ENCODE measurements at regions not wholly inside any gene's neighbourhood (a gene's known extent, or its start where the extent isn't known, plus 50 kb on each side); places are given as distances from the start of the nearest gene placed in this dataset.
"Not testable (repeated sequence)": the region's sequence is repeated elsewhere in the genome, so short reads cannot be mapped to it uniquely, and the experiment has no call there.

DNA sequence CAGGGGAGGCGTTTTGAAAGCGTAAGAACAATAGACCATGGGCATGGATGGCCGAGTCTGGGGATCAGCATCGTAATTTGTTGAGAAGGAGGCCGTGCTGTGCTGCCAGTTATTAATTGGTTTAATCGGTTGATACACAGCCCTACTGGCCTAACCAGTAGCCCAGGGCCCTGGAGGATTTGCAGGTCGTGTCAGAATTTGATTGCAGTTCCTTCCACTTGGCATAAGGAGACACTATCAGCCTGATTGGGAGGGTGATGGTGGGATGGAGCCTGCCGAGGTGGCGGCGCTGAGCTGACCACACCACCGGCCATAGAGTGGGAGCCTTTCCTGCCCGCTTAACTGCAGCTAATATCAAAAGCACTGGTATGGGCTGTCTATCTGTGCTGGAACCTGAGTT lies 133.4 kb downstream of the POTEH start:
- FAIRE-seq; DNase-seq (ENCODE audit: insufficient read length, low spot score): not testable (repeated sequence)

DNA sequence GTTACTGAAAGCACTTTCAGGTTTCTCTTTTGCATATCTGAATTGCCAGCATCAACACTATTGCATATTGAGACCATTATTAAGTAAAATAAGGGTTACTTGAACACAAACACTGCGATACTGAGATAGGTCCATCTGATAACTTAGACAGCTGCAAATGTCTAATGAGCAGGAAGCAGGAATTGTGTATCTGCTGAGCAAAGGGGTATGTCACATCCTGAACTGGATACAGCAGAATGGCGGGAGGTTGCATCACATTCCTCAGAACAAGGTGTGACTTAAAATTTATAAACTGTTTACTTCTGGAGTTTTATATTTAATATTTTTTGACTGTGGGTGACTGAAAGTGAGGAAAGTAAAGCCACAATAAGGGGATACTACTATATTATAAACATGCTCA lies 142.4 kb downstream of the POTEH start:
- FAIRE-seq; DNase-seq (ENCODE audit: insufficient read length, low spot score): not testable (repeated sequence)

DNA sequence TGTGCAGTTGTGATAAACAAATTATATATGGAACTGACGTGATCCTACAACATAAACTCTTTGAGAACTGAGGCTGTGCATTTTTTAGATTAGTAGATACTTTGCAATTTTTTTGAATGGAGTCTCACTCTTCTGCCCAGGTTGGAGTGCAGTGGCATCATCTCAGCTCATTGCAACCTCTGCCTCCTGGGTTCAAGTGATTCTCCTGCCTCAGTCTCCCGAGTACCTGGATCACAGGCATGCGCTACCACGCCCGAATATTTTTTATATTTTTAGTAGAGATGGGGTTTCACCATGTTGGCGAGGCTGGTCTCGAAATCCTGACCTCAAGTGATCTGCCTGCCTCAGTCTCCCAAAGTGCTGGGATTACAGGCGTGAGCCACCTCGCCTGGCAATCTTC lies 145.9 kb downstream of the POTEH start:
- FAIRE-seq: not testable (repeated sequence)

GRCh38 chr22:15849772-15850171 lies 159.9 kb downstream of the POTEH start:
- not testable (repeated sequence) for DNase-seq (ENCODE audit: insufficient read length, low spot score); FAIRE-seq

More for the DNA sequence above, 145.9 kb downstream of the POTEH start:
- DNase-seq (ENCODE audit: insufficient read length, low spot score): not testable (repeated sequence)

DNA sequence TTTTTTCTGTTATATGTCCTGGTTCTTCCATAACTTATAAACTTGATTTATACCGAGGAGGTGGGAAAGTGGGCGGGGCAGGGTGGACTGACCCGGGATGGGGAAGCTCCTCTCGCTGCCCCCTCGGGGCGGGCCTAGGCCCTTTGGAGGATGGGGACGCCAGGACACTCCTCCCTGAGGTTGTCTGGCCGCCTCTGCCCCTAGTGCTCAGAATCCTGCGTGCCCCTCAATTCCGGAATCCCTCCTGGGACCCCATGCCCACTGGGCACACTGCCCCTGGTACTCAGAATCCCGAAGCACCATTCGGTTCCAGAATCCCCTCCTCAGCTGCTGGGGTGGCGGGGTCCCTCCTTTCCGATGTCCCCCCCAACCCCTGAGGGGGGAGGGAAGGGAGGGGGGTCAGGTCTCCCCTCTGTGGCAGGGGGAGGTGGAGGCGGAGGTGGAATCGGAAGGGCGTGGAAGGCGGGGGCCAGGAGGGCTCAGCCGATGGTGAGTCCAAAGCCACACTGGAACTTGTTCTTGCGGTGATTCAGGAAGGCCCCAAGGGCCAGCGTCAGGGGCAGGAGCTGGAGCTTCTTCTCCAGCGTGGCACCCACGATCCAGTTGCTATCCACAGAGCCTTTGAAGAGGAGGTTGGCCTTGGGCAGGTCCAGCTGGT lies 164.0 kb downstream of the POTEH start:
- not testable (repeated sequence) for FAIRE-seq; DNase-seq (ENCODE audit: insufficient read length, low spot score)

GRCh38 chr22:15854421-15854820 lies 164.6 kb downstream of the POTEH start:
- not testable (repeated sequence) for FAIRE-seq; DNase-seq (ENCODE audit: insufficient read length, low spot score)

DNA sequence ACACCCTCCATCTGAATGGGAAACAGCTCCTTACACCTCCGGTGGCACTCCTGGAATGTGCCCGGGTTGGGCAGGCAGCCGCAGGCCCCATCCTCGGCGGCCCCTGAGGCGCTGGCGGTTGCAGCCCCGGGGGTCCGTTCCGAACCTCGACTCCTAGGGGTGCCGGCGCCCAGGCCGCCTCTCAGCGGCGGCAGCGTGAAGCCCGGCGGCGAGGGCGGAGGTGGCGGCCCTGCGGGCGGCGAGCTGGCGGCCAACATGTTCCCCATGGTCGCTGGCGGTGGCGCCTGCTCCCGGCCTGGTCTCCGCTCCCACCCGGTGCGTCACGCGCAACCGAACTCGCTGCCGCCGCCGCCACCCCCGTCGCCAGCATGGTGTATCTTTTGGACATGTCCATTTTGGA lies 165.2 kb downstream of the POTEH start:
- not testable (repeated sequence) for DNase-seq (ENCODE audit: insufficient read length, low spot score); FAIRE-seq

DNA sequence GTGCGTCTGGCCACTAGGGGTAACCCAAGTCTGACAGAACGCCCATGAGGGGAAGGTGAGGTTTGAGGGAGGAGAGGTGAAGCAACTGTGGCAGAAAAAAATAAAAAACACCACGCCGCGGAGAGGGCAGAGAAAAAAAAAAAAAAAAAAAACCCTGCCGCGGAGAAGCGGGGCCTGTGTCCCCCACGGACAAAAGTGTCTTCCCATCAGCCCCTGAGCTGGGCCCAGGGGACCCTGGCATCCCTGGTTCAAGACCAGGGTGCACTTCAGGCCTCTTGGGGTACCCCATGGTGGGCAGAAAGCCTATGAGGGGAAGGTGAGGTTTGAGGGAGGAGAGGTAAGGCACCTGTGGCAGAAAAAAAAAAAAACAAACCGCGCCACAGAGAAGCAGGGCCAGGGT lies 191.1 kb downstream of the POTEH start:
- DNase-seq (ENCODE audit: insufficient read length, low spot score); FAIRE-seq: not testable (repeated sequence)

DNA sequence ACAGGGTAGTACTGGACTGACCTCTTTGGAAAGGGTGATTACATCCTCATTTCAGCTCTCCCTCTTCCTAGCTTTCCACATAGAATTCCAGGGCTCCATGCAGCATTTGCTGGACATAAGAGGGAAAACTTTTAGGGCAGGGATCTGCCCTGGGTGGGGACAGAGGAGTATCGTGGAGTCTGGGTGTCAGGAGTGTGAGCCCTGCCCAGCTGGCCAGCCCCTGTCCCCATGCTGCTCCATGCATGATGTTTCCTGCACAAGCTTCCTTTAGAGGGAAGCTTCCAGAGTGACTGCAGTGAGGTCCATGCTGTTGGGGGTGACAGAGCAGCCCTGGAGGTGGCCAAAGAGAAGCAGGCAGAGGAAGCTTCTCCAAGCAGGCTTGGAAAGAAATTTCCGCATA lies 214.5 kb downstream of the POTEH start:
- FAIRE-seq; DNase-seq (ENCODE audit: insufficient read length, low spot score): not testable (repeated sequence)

DNA sequence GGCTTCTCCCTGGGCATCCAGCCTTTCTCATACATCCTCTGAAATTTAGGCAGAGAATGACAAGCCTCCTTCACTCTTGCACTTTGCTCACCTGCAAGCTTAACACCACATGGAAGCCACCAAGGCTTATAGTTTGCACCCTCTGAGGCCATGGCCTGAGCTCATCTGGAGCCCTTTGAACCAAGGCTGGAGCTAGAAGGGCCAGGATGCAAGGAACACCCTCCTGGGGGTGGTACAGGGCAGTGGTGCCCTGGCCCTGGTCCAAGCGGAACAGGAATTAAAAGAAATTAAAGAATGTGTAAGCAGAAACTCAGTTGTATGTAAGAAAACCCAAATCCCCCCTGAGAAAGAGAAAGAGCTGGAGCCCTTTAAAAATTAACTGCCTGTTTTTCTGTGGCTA lies 221.9 kb downstream of the POTEH start:
- FAIRE-seq; DNase-seq (ENCODE audit: insufficient read length, low spot score): not testable (repeated sequence)

- DNase-seq (ENCODE audit: insufficient read length, low spot score); FAIRE-seq: not testable (repeated sequence)
Observed at GRCh38 chr22:15919120-15919519, 229.3 kb downstream of the POTEH start.

GRCh38 chr22:15920941-15921340 lies 231.1 kb downstream of the POTEH start:
- not testable (repeated sequence) for FAIRE-seq; DNase-seq (ENCODE audit: insufficient read length, low spot score)

GRCh38 chr22:15922132-15922531 lies 232.3 kb downstream of the POTEH start:
- FAIRE-seq; DNase-seq (ENCODE audit: insufficient read length, low spot score): not testable (repeated sequence)

DNA sequence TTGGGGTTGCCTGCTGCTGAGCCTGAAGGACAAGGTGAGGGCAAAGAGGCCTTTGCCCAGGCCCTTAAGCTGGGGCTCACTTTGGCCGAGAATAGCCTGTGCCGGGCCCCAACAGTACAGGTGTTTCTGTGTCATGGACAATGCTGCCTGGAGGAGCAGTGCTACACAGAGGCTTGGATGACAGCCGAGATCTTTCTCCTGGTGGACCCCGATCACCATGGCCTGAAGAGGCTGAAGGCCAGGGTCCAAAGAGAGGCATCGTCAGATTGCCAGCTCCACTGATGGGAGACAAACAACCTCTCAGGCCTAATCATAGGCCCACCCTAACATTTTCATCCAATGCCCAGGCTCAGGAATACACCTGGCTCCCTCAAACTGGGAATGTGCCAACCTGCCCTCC lies 232.8 kb downstream of the POTEH start:
- not testable (repeated sequence) for DNase-seq (ENCODE audit: insufficient read length, low spot score); FAIRE-seq

- not testable (repeated sequence) for DNase-seq (ENCODE audit: insufficient read length, low spot score); FAIRE-seq
Observed at GRCh38 chr22:15924820-15925219, 235.0 kb downstream of the POTEH start.

GRCh38 chr22:15927172-15927571 lies 237.3 kb downstream of the POTEH start:
- not testable (repeated sequence) for FAIRE-seq; DNase-seq (ENCODE audit: insufficient read length, low spot score)

Measured in H54 (cell line).